ENCODE measurements at regions not wholly inside any gene's neighbourhood (a gene's known extent, or its start where the extent isn't known, plus 50 kb on each side); places are given as distances from the start of the nearest gene placed in this dataset.

GRCh38 chr14:105660816-105661531, 134.6 kb downstream of the TMEM121 start:
- Histone ChIP-seq H3K27ac (ENCODE audit: low read depth) (no peak overlapping the region), H3K4me3 (no peak overlapping the region), H3K27me3 (ENCODE audit: insufficient read depth) (no peaks in the 10 kb centered on the region), H3F3A (replicated peaks; ENCODE audit: low read depth) (no peaks in the 10 kb centered on the region), H2AFZ (no peak overlapping the region), H4K20me1 (replicated peaks; ENCODE audit: insufficient read depth) (no peaks in the 10 kb centered on the region), H3K4me1 (ENCODE audit: insufficient read depth) (no peaks in the 10 kb centered on the region), H3K9me2 (ENCODE audit: insufficient read depth) (no peaks in the 10 kb centered on the region), H3K79me2 (replicated peaks; ENCODE audit: insufficient read depth) (no peaks in the 10 kb centered on the region), H3K36me3 (ENCODE audit: insufficient read depth) (no peaks in the 10 kb centered on the region), H3K4me2 (no peak overlapping the region)
- Mint-ChIP-seq H3K9me3 (peaks cover 80% of the 10 kb centered on the region), H3K36me3 (ENCODE audit: low read depth) (peaks cover 21% of the 10 kb centered on the region), H3K27ac (no peak overlapping the region), H3K4me3 (no peak overlapping the region), H3K4me1 (no peaks in the 10 kb centered on the region), H3K27me3 (ENCODE audit: insufficient read depth, low read depth, poor library complexity) (peaks cover 11% of the 10 kb centered on the region)
- ATAC-seq = no peak
- no peak for DNase-seq (ENCODE audit: low spot score)
- TF ChIP-seq, protein P1, sequence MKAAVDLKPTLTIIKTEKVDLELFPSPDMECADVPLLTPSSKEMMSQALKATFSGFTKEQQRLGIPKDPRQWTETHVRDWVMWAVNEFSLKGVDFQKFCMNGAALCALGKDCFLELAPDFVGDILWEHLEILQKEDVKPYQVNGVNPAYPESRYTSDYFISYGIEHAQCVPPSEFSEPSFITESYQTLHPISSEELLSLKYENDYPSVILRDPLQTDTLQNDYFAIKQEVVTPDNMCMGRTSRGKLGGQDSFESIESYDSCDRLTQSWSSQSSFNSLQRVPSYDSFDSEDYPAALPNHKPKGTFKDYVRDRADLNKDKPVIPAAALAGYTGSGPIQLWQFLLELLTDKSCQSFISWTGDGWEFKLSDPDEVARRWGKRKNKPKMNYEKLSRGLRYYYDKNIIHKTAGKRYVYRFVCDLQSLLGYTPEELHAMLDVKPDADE (IDR thresholded peaks at IDR 0.05) = no peak
- TF ChIP-seq JUNB (IDR thresholded peaks at IDR 0.05; ENCODE audit: unreplicated experiment) (no peak), EZH2 (IDR thresholded peaks at IDR 0.05; ENCODE audit: low read depth, unreplicated experiment) (no peak), ZNF331 (CRISPR knock-in tag; IDR thresholded peaks at IDR 0.05; ENCODE audit: low read depth) (no peak), NANOG (IDR thresholded peaks at IDR 0.05; ENCODE audit: borderline replicate concordance) (no peak), ZNF114 (CRISPR knock-in tag; IDR thresholded peaks at IDR 0.05) (no peak), REST (IDR thresholded peaks at IDR 0.05; ENCODE audit: unreplicated experiment) (no peak), STAT1 (IDR thresholded peaks at IDR 0.05; ENCODE audit: unreplicated experiment) (no peak), ZNF462 (CRISPR knock-in tag; IDR thresholded peaks at IDR 0.05) (no peak), CTCF (conservative IDR thresholded peaks at IDR 0.05; ENCODE audit: low read depth in 2 of 2) (no peak), CREB1 (CRISPR knock-in tag; IDR thresholded peaks at IDR 0.05; ENCODE audit: low read depth) (no peak), POLR2AphosphoS5 (IDR thresholded peaks at IDR 0.05; ENCODE audit: low read depth) (no peak), EZH2phosphoT487 (IDR thresholded peaks at IDR 0.05; ENCODE audit: unreplicated experiment) (no peak)
